ENCODE measurements at regions not wholly inside any gene's neighbourhood (a gene's known extent, or its start where the extent isn't known, plus 50 kb on each side); places are given as distances from the start of the nearest gene placed in this dataset.

DNA sequence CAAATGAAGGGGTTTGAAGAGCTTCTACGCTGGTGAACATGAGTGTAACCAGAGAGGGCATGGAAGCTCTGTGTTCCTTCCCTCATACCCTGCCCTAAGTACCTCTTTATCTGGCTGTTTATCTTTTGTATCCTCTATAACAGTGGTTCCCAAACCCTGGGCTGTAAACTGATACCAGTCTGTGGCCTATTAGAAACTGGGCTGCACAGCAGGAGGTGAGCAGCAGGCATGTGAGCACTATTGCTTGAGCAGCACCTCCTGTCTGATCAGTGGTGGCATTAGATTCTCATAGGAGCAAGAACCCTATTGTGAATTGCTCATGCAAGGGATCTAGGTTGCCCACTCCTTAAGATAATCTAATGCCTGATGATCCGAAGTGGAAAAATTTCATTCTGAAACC is 172.9 kb upstream of the AVPR1A start:
- no peak for DNase-seq (ENCODE audit: extremely low spot score)
- ChIA-PET CTCF (no interaction called here), POLR2A (no interaction called here)
- TF ChIP-seq ARNT (IDR thresholded peaks at IDR 0.05): no peak
- TF ChIP-seq SUZ12 (IDR thresholded peaks at IDR 0.05): no peak
- TF ChIP-seq SP1 (IDR thresholded peaks at IDR 0.05): no peak
- TF ChIP-seq FOXA1 (IDR thresholded peaks at IDR 0.05): no peak
- no peak for TF ChIP-seq TARDBP (IDR thresholded peaks at IDR 0.05)
- TF ChIP-seq CTBP1 (IDR thresholded peaks at IDR 0.05; ENCODE audit: borderline replicate concordance): no peak
- no peak for TF ChIP-seq FOXK2 (IDR thresholded peaks at IDR 0.05)
- TF ChIP-seq ZNF384 (IDR thresholded peaks at IDR 0.05): no peak
- TF ChIP-seq HDGF (IDR thresholded peaks at IDR 0.05; ENCODE audit: borderline replicate concordance): no peak
- TF ChIP-seq ELF4 (IDR thresholded peaks at IDR 0.05): no peak
- TF ChIP-seq NFRKB (IDR thresholded peaks at IDR 0.05): no peak
- no peak for TF ChIP-seq L3MBTL2 (conservative IDR thresholded peaks at IDR 0.05)
- TF ChIP-seq FOXM1 (IDR thresholded peaks at IDR 0.05; ENCODE audit: borderline replicate concordance): no peak
- TF ChIP-seq LEF1 (IDR thresholded peaks at IDR 0.05; ENCODE audit: borderline replicate concordance): no peak
- TF ChIP-seq, protein P1, sequence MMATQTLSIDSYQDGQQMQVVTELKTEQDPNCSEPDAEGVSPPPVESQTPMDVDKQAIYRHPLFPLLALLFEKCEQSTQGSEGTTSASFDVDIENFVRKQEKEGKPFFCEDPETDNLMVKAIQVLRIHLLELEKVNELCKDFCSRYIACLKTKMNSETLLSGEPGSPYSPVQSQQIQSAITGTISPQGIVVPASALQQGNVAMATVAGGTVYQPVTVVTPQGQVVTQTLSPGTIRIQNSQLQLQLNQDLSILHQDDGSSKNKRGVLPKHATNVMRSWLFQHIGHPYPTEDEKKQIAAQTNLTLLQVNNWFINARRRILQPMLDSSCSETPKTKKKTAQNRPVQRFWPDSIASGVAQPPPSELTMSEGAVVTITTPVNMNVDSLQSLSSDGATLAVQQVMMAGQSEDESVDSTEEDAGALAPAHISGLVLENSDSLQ (IDR thresholded peaks at IDR 0.05): no peak
- no peak for TF ChIP-seq BHLHE40 (IDR thresholded peaks at IDR 0.05; ENCODE audit: borderline replicate concordance)

DNA sequence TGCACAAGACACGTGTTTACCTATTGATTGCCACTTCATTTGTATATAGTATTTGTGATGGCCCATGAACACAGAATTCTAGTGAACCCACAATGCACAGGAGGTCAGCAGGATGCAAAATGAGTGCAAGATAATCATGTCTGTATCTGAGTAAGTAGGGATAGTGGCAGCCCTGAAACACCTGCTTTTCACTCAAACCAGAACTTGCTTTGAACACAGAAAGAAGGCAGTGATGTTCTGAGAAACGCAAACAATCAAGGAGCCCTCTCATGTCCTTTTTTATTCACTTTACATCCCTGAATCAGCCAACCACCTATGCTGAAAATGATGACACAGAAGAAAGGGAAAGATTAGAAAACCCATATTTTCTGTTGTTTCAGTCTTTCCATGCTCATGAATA is 170.4 kb upstream of the AVPR1A start:
- no peak for DNase-seq (ENCODE audit: extremely low spot score)
- no peak for TF ChIP-seq FOXK2 (IDR thresholded peaks at IDR 0.05)
- ChIA-PET POLR2A (no interaction called here), CTCF (no interaction called here)

DNA sequence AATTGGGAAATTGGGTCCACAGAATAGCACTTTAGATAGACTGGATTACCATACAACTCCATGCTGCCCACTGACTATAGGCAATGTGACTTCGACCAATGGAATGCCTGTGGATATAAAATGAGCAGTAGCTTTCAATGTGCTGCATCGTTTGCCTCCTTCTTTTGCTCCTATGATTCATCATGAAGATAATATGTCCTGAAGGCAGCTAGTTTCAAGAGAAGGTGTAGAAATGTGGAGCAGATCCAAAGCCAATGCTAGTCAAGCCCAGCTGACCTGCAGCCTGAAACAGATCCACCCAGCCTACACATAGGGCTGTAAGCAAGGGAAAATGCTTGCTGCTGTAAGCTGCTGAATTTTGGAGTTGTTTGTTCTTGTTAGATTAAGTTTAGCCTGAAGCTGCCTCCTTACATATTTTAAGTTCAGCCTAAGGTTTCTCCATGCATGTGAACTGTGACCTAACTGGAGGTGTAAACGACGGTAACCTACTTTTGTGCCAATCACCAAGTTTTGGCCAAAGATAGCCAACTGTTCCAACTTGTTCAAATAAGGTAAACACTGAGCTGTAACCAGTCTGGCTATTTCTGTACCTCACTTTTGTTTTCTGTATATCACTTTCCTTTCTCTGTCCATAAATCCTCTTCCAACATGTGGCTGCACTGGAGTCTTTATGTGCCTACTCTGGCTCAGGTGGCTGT is 169.1 kb upstream of the AVPR1A start:
- TF ChIP-seq TARDBP (IDR thresholded peaks at IDR 0.05) (no peak), FOXM1 (IDR thresholded peaks at IDR 0.05; ENCODE audit: borderline replicate concordance) (no peak)
- ChIA-PET CTCF (no interaction called here), POLR2A (no interaction called here)
- no peak for DNase-seq (ENCODE audit: extremely low spot score)

DNA sequence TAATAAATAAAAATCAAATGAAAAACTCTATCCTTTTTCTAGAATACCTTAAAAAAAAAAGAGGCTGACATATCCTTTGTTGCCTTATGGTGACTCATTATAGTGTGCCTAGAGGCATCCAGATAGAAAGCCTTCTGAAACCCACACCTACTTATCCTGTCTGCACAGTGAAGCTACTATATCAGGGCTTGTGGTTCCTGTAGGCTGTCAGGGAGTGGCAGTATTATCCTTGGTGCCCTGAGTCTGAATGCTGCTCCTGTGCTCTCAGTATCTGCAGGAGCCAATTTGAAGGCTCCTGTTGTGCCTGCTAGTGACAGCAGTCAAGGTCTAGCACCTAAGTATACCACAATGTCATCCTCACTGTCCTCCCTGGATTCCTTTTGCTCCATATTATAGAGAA is 168.4 kb upstream of the AVPR1A start:
- CTCF ChIA-PET: no interaction called here
- DNase-seq (ENCODE audit: extremely low spot score): no peak
- TF ChIP-seq L3MBTL2 (conservative IDR thresholded peaks at IDR 0.05) (no peak), ARNT (IDR thresholded peaks at IDR 0.05) (no peak), LEF1 (IDR thresholded peaks at IDR 0.05; ENCODE audit: borderline replicate concordance) (no peak), ZNF384 (IDR thresholded peaks at IDR 0.05) (no peak), SUZ12 (IDR thresholded peaks at IDR 0.05) (no peak), BHLHE40 (IDR thresholded peaks at IDR 0.05; ENCODE audit: borderline replicate concordance) (no peak), SP1 (IDR thresholded peaks at IDR 0.05) (no peak)
- POLR2A ChIA-PET: no interaction called here

DNA sequence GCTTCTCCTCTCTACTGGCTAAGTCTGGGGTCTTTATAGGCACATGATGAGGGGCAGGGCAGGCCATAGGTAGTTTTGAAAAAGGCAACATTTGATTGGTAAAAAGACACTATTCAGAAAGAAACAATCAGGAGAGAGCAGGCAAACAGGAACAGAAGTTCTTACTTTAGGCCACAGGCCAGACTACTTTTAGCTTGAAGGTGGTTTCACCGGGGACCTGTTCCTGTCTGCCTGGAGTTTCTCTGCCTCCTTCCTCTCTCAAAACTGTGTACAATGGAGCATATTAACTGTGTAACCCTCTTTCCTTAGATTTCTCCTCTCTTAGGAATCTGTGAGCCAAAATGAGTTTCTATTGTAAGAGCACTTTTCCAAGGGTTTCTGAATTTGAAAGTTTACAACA is 167.9 kb upstream of the AVPR1A start:
- ChIA-PET CTCF (no interaction called here), POLR2A (no interaction called here)
- no peak for DNase-seq (ENCODE audit: extremely low spot score)
- TF ChIP-seq NFRKB (IDR thresholded peaks at IDR 0.05) (no peak), LEF1 (IDR thresholded peaks at IDR 0.05; ENCODE audit: borderline replicate concordance) (no peak), ELF4 (IDR thresholded peaks at IDR 0.05) (no peak), FOXM1 (IDR thresholded peaks at IDR 0.05; ENCODE audit: borderline replicate concordance) (no peak), CTBP1 (IDR thresholded peaks at IDR 0.05; ENCODE audit: borderline replicate concordance) (no peak), FOXK2 (IDR thresholded peaks at IDR 0.05) (no peak), ARNT (IDR thresholded peaks at IDR 0.05) (no peak), BHLHE40 (IDR thresholded peaks at IDR 0.05; ENCODE audit: borderline replicate concordance) (no peak), SP1 (IDR thresholded peaks at IDR 0.05) (no peak), SUZ12 (IDR thresholded peaks at IDR 0.05) (no peak), HDGF (IDR thresholded peaks at IDR 0.05; ENCODE audit: borderline replicate concordance) (no peak), FOXA1 (IDR thresholded peaks at IDR 0.05) (no peak), L3MBTL2 (conservative IDR thresholded peaks at IDR 0.05) (no peak), ZNF384 (IDR thresholded peaks at IDR 0.05) (no peak), TARDBP (IDR thresholded peaks at IDR 0.05) (no peak)
- TF ChIP-seq, protein P1 (IDR thresholded peaks at IDR 0.05): no peak

DNA sequence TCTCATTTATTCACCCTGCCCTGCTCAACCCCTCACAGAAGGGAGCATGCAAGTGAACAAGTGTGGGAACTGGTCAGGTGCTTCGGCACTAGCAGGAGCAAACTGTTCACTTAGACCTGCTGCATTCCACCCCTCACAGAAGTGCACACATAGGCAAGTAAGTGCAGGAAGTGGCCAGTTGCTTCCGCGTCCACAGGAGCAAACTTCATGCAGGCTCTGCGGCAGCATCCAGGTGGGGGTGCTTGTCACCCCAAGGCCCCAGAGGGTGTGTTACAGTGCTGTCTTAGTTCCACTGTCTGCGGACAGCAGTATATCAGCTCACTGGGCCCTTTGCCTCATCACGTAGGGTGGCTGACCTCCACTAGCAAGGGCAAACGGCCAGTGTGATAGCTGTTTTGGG is 167.3 kb upstream of the AVPR1A start:
- POLR2A ChIA-PET: no interaction called here
- TF ChIP-seq, protein P1 (IDR thresholded peaks at IDR 0.05): no peak
- CTCF ChIA-PET: no interaction called here
- no peak for DNase-seq (ENCODE audit: extremely low spot score)

DNA sequence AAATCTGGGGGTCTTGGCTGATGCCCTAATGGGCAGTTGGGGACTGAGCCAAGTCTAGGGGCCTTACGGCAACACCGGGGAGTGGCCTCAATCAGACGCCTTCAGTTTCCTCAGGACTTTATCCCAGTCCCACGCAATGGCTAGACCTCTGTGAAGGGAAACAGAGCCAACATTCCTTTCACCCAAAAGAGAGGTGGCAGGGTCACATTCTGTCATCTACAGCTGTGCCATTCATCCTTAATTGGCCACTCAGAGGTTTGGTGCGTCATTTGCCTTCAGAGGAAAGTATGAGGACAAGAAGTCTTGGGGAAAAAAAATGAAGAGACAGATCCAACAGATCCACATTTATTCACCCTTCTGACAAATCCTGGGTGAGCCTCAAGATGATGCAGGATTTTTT is 166.9 kb upstream of the AVPR1A start:
- TF ChIP-seq TARDBP (IDR thresholded peaks at IDR 0.05) (no peak), FOXM1 (IDR thresholded peaks at IDR 0.05; ENCODE audit: borderline replicate concordance) (no peak), L3MBTL2 (conservative IDR thresholded peaks at IDR 0.05) (no peak), HDGF (IDR thresholded peaks at IDR 0.05; ENCODE audit: borderline replicate concordance) (no peak), BHLHE40 (IDR thresholded peaks at IDR 0.05; ENCODE audit: borderline replicate concordance) (no peak), SUZ12 (IDR thresholded peaks at IDR 0.05) (no peak), FOXA1 (IDR thresholded peaks at IDR 0.05) (no peak), CTBP1 (IDR thresholded peaks at IDR 0.05; ENCODE audit: borderline replicate concordance) (no peak), LEF1 (IDR thresholded peaks at IDR 0.05; ENCODE audit: borderline replicate concordance) (no peak), FOXK2 (IDR thresholded peaks at IDR 0.05) (no peak), ZNF384 (IDR thresholded peaks at IDR 0.05) (no peak)
- no peak for DNase-seq (ENCODE audit: extremely low spot score)
- CTCF ChIA-PET: no interaction called here
- POLR2A ChIA-PET: no interaction called here
